GM18505 (cell line): ENCODE measurements at regions not wholly inside any gene's neighbourhood (a gene's known extent, or its start where the extent isn't known, plus 50 kb on each side); places are given as distances from the start of the nearest gene placed in this dataset.
"Not testable (repeated sequence)": the region's sequence is repeated elsewhere in the genome, so short reads cannot be mapped to it uniquely, and the experiment has no call there.

Source experiments
- ATAC-seq: cut with Tn5 transposase; IDR thresholded peaks from one replicate; pipeline ENCODE4 v1.9.1; 2021; ENCODE audit not compliant: unreplicated experiment
- POLR2A ChIP-seq: IDR thresholded peaks from 4 replicates; pipeline ENCODE4 v1.6.1; 2011; ENCODE audit warnings: borderline replicate concordance; ENCODE audit not compliant: insufficient read depth, insufficient read length; ENCODE audit errors: extremely low read depth

- ATAC-seq = no peak
- no peak for TF ChIP-seq POLR2A
Measured at GRCh38 chr1:217134857-217135568, 411.8 kb upstream of the ESRRG start.

- no peak for ATAC-seq
- no peak for TF ChIP-seq POLR2A
Measured at GRCh38 chr1:217133958-217134856, 411.0 kb upstream of the ESRRG start.

GRCh38 chr1:217133092-217133491 lies 409.9 kb upstream of the ESRRG start:
- no peak for TF ChIP-seq POLR2A
- ATAC-seq = no peak

GRCh38 chr1:217123340-217123739 lies 400.1 kb upstream of the ESRRG start:
- ATAC-seq = not testable (repeated sequence)

GRCh38 chr1:217117973-217118465 lies 394.8 kb upstream of the ESRRG start:
- ATAC-seq = no peak
- no peak for TF ChIP-seq POLR2A

GRCh38 chr1:217115404-217116380 lies 392.5 kb upstream of the ESRRG start:
- ATAC-seq = no peak
- TF ChIP-seq POLR2A = no peak

GRCh38 chr1:217109928-217110327 lies 386.7 kb upstream of the ESRRG start:
- ATAC-seq = no peak

GRCh38 chr1:217106231-217106901 lies 383.1 kb upstream of the ESRRG start:
- no peak for TF ChIP-seq POLR2A
- no peak for ATAC-seq

More at GRCh38 chr1:217109928-217110327, 386.7 kb upstream of the ESRRG start:
- TF ChIP-seq POLR2A = no peak

GRCh38 chr1:217105437-217105836 lies 382.2 kb upstream of the ESRRG start:
- ATAC-seq = no peak

GRCh38 chr1:217097819-217098218 lies 374.6 kb upstream of the ESRRG start:
- no peak for ATAC-seq

More at GRCh38 chr1:217105437-217105836, 382.2 kb upstream of the ESRRG start:
- TF ChIP-seq POLR2A = no peak

GRCh38 chr1:217096200-217096599 lies 373.0 kb upstream of the ESRRG start:
- no peak for ATAC-seq
- no peak for TF ChIP-seq POLR2A

More at GRCh38 chr1:217097819-217098218, 374.6 kb upstream of the ESRRG start:
- no peak for TF ChIP-seq POLR2A

GRCh38 chr1:217095050-217095622 lies 371.9 kb upstream of the ESRRG start:
- ATAC-seq = no peak
- TF ChIP-seq POLR2A = no peak
